BLaER1 treated with 17β-estradiol and CSF1 and Interleukin-3, amounts not matched to agents 10 nM and 100 nM (cell line): ENCODE measurements at regions not wholly inside any gene's neighbourhood (a gene's known extent, or its start where the extent isn't known, plus 50 kb on each side); places are given as distances from the start of the nearest gene placed in this dataset.

Experiments used
- H3K27ac ChIP-seq, 11 experiments: shearing (Covaris generic); formaldehyde crosslinking; 2 replicates each; pipeline ENCODE4 v1.8.1; 2022
- H3K27me3 ChIP-seq, 11 experiments: shearing (Covaris generic); formaldehyde crosslinking; 2 replicates each; pipeline ENCODE4 v1.8.1; 2022
- H3K36me3 ChIP-seq, 11 experiments: shearing (Covaris generic); formaldehyde crosslinking; 2 replicates each; pipeline ENCODE4 v1.8.1; 2022
- H3K4me1 ChIP-seq, 10 experiments: shearing (Covaris generic); formaldehyde crosslinking; 2 replicates each; pipeline ENCODE4 v1.8.1; 2022
- H3K4me2 ChIP-seq, 11 experiments: shearing (Covaris generic); formaldehyde crosslinking; 2 replicates each; pipeline ENCODE4 v1.8.1; 2022
- H3K4me3 ChIP-seq, 10 experiments: shearing (Covaris generic); formaldehyde crosslinking; 2 replicates each; pipeline ENCODE4 v1.8.1; 2022
- H3K9ac ChIP-seq, 11 experiments: shearing (Covaris generic); formaldehyde crosslinking; 2 replicates each; pipeline ENCODE4 v1.8.1; 2022
- H3K9me3 ChIP-seq, 11 experiments: shearing (Covaris generic); formaldehyde crosslinking; replicated peaks in 1 of 11; 2 replicates each; pipeline ENCODE4 v1.8.1; 2022
- H4K20me1 ChIP-seq, 11 experiments: shearing (Covaris generic); formaldehyde crosslinking; 2 replicates each; pipeline ENCODE4 v1.8.1; 2022
- Cebpa-rat ChIP-seq, 11 experiments: shearing (Covaris generic); IDR thresholded peaks; 2 replicates each; pipeline ENCODE4 v1.8.1; 2022

DNA sequence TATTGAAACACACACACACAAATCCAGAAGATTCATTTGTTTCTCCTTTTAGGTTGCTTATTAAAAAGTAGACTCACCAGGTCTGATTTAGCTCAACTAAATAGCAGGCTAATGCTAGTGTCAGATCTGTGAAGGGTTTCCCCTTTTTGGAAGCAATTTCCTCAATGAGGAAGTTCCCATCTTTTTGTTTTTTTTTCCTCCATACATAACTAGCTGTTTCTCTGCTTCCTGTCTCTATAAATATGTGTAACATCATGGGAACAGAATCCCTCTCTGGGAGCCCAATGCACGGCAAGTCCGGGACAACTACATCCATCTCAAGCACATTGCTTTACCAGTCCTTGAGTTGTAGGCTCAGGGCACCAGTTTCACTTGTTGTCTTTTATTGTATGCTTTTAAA lies 1421.1 kb downstream of the PLA2G4A start:
- no peak overlapping the region for H3K4me3 ChIP-seq
- peaks cover 0 to 9% (median 0%) of the 10 kb centered on the region in 10 experiments; a peak in 4 of 20 replicates for H3K4me1 ChIP-seq
- H3K36me3 ChIP-seq: no peaks in the 10 kb centered on the region
- H3K9ac ChIP-seq: no peak overlapping the region
- no peaks in the 10 kb centered on the region for H4K20me1 ChIP-seq
- no peak for TF ChIP-seq Cebpa-rat (IDR thresholded peaks at IDR 0.05)
- 0 out of 22 replicates have a peak, but pooled peaks cover 0 to 2% (median 0%) of the 10 kb centered on the region in 11 experiments for H3K9me3 ChIP-seq
- H3K27me3 ChIP-seq: no peaks in the 10 kb centered on the region
- no peak overlapping the region for H3K27ac ChIP-seq
- peak overlapping the region in 4 of 11 experiments; percentile 24 to 80 (median 44); a peak in 5 of 22 replicates for H3K4me2 ChIP-seq

DNA sequence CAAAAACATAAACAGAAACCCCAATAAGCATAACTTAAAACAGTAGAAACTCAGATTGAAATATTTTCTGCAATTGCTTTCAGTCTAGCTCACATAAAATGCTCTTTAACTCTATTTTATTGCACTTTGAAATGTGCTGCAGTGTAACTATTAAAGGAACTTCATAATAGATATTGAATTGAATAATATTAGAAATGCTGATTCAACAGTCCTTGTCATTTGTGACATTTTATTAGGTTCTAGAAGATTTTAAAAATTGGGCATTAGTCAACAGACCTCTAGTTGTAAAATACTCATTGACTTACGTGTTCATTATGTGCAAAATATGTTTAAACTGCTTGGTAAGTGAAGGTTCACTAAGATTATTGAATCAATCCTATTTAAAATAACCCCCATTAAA lies 1422.3 kb downstream of the PLA2G4A start:
- Histone ChIP-seq H3K9me3 (peaks cover 0 to 14% (median 8%) of the 10 kb centered on the region in 11 experiments; a peak in 12 of 22 replicates), H3K9ac (no peak overlapping the region), H3K36me3 (no peaks in the 10 kb centered on the region), H3K4me1 (peaks cover 0 to 9% (median 0%) of the 10 kb centered on the region in 10 experiments; a peak in 4 of 20 replicates), H3K27ac (no peak overlapping the region), H3K4me2 (no peak overlapping the region), H4K20me1 (no peaks in the 10 kb centered on the region), H3K4me3 (no peak overlapping the region), H3K27me3 (no peaks in the 10 kb centered on the region)
- no peak for TF ChIP-seq Cebpa-rat (IDR thresholded peaks at IDR 0.05)

DNA sequence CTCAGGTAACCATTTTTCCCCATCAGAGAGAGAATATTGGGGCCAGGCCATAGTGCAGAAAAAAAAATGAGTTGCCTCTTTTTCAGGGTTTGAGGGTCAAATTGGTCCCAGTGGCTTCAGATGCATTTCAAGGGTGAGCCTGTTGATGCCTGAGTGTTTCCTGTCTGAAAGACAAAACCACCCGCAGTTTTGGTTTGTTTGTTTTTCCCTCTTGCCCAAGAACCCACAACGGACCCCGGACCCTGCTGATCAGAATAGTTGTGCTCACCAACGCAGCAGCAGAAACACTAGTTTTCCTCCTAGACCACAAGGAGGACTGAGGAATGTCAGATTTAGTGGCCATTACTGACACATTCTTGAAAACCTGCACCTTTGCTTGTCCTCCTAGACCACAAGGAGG lies 1433.1 kb downstream of the PLA2G4A start:
- no peaks in the 10 kb centered on the region for H3K36me3 ChIP-seq
- H4K20me1 ChIP-seq: no peaks in the 10 kb centered on the region
- H3K9me3 ChIP-seq: peaks cover 26 to 48% (median 33%) of the 10 kb centered on the region in 11 experiments
- H3K4me2 ChIP-seq: no peak overlapping the region; a peak in 1 of 22 replicates
- H3K9ac ChIP-seq: no peak overlapping the region
- no peak overlapping the region for H3K27ac ChIP-seq
- TF ChIP-seq Cebpa-rat (IDR thresholded peaks at IDR 0.05): no peak
- no peaks in the 10 kb centered on the region for H3K27me3 ChIP-seq
- peaks cover 0 to 6% (median 0%) of the 10 kb centered on the region in 10 experiments; a peak in 1 of 20 replicates for H3K4me1 ChIP-seq
- H3K4me3 ChIP-seq: no peak overlapping the region

DNA sequence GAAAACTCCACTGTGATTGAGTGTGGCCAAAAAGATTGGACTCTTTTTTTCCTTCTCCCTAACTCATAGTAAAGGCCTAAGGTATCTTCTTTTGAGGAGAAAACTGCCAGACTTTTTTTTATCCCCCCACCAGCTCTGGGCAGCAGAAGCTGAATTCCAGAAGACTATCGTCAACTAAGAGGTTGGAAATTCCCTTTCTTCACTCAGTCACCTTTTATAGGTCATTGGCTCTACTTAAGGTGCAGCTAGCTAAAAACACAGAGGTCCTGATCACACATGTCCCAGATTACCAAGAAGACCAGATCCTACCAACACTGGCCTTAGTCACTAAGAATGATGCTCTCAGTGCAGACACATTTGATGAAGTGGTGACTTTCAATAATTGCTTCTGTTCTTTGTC lies 1441.2 kb downstream of the PLA2G4A start:
- H3K9ac ChIP-seq: no peak overlapping the region
- H3K4me1 ChIP-seq: no peaks in the 10 kb centered on the region
- H3K9me3 ChIP-seq: peaks cover 0 to 17% (median 4%) of the 10 kb centered on the region in 11 experiments; a peak in 6 of 22 replicates
- TF ChIP-seq Cebpa-rat (IDR thresholded peaks at IDR 0.05): no peak
- no peaks in the 10 kb centered on the region for H3K27me3 ChIP-seq
- no peak overlapping the region for H3K27ac ChIP-seq
- H3K4me3 ChIP-seq: no peak overlapping the region
- H3K36me3 ChIP-seq: no peaks in the 10 kb centered on the region
- H3K4me2 ChIP-seq: no peak overlapping the region
- H4K20me1 ChIP-seq: no peaks in the 10 kb centered on the region

DNA sequence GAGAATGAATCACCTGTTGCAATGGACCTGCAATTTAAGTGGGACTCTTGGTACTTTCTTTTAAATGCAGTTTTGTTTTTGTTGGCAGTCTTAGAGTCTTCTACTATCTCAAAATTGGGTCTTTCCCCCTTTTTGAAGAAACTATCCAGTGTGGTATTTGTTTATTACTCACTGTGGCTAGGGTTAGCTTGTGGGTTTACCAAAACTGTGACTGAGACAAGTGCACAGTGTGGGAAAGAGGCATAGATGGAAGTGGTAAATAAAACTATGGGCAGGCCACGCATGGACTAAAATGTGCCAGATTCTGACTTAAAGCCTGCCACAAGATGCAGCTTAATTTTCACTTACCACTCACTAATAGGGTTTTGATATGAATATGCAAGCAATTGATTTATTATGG lies 1441.7 kb downstream of the PLA2G4A start:
- Histone ChIP-seq H3K9me3 (peaks cover 0 to 17% (median 4%) of the 10 kb centered on the region in 11 experiments; a peak in 6 of 22 replicates), H3K9ac (no peak overlapping the region), H3K4me1 (no peaks in the 10 kb centered on the region), H3K4me3 (no peak overlapping the region), H3K4me2 (no peak overlapping the region), H3K27me3 (no peaks in the 10 kb centered on the region), H3K36me3 (no peaks in the 10 kb centered on the region), H3K27ac (no peak overlapping the region), H4K20me1 (no peaks in the 10 kb centered on the region)
- TF ChIP-seq Cebpa-rat (IDR thresholded peaks at IDR 0.05): no peak

DNA sequence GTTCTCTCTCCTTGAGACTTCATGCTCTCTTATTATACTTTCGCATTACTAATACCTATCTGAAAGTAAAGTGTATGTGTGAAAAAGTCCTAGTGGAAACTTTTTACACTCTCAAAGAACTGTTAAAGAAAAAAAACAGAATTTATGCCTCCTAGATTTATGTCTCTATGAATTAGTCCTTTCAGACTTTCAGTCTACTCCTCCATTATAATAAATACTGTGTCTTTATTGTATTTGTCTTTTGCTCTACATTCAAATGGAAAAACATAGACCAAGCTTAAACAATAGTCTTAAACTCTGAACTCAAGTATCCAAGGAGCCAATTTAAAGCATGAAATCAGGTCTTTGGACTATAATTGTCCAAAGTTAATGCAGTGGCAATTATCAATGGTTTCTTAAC lies 1449.0 kb downstream of the PLA2G4A start:
- H3K36me3 ChIP-seq: no peaks in the 10 kb centered on the region
- no peak overlapping the region for H3K9ac ChIP-seq
- no peak overlapping the region for H3K27ac ChIP-seq
- H3K4me2 ChIP-seq: no peak overlapping the region
- no peak for TF ChIP-seq Cebpa-rat (IDR thresholded peaks at IDR 0.05)
- H3K4me1 ChIP-seq: no peaks in the 10 kb centered on the region
- no peaks in the 10 kb centered on the region for H4K20me1 ChIP-seq
- H3K27me3 ChIP-seq: no peaks in the 10 kb centered on the region
- 0 out of 22 replicates have a peak, but pooled peaks cover 0 to 4% (median 0%) of the 10 kb centered on the region in 11 experiments for H3K9me3 ChIP-seq
- no peak overlapping the region for H3K4me3 ChIP-seq

DNA sequence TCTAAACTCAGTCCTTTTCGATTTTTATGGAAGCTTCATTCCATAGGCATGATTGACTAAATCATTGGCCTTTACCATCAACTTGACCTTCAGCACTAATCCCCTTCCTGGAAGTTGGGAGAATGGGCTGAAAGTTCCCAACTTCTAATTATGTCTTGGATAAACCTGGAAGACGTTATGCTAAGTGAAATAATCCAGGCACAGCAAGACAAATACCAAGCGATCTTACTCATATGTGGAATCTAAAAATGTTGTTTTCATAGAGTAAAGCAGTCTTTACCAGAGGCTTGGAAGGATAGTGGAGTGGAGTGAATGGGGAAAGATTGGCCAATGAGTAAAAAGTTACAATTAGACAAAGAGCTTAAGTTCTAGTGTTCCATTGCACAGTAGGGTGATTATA lies 1453.2 kb downstream of the PLA2G4A start:
- Histone ChIP-seq H4K20me1 (no peaks in the 10 kb centered on the region), H3K36me3 (no peaks in the 10 kb centered on the region), H3K4me1 (peaks cover 0 to 7% (median 4%) of the 10 kb centered on the region in 10 experiments; a peak in 6 of 20 replicates), H3K4me3 (no peak overlapping the region), H3K27me3 (no peaks in the 10 kb centered on the region), H3K27ac (no peak overlapping the region), H3K9me3 (0 out of 22 replicates have a peak, but pooled peaks cover 0 to 4% (median 0%) of the 10 kb centered on the region in 11 experiments), H3K4me2 (no peak overlapping the region), H3K9ac (no peak overlapping the region)
- TF ChIP-seq Cebpa-rat (IDR thresholded peaks at IDR 0.05): no peak

DNA sequence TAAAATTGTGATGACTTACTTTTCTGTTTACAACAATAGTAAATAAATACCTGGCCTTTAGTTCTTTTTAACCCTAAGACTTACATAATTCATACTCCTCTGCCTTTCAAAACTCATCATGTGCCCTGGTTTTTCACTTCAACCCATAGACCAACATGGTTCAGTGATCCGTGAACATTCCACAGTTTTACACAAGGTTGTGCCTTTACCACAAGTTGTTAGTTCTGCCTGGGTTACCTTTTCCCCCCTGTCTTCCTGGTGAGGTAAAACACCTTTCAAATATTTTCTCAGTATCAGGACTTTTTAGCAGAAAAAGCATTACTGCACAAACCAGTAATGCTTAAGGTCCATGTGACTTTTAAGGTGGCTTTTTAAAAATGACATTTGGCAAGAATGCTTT lies 1466.4 kb downstream of the PLA2G4A start:
- Histone ChIP-seq H3K36me3 (no peaks in the 10 kb centered on the region), H3K4me3 (no peak overlapping the region), H3K27ac (no peak overlapping the region), H3K4me2 (no peak overlapping the region), H4K20me1 (no peaks in the 10 kb centered on the region), H3K9ac (no peak overlapping the region), H3K4me1 (peaks cover 0 to 10% (median 0%) of the 10 kb centered on the region in 10 experiments; a peak in 4 of 20 replicates), H3K9me3 (peaks cover under 1 to 9% (median 8%) of the 10 kb centered on the region in 11 experiments; a peak in 12 of 22 replicates), H3K27me3 (no peaks in the 10 kb centered on the region)
- TF ChIP-seq Cebpa-rat (IDR thresholded peaks at IDR 0.05): no peak

DNA sequence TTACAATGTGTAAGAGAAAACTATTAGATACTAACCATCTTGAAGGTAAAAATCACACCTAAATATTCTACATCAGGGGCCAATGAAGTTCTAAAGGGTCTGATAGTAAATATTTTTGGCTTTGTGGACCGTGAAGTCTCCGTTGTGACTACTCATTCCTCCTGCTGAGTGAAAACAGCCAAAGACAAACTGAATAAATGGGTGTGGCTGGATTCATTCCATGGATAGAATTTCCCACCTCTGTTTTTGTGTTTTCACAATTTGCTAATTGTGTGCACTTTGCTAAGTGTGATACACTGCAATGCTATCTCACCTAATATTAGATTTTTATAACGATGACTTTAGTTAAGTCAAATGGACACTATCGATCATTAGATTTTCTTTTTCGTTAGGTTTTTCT lies 1474.0 kb downstream of the PLA2G4A start:
- Histone ChIP-seq H3K4me2 (no peak overlapping the region), H3K36me3 (no peaks in the 10 kb centered on the region), H3K27ac (no peak overlapping the region), H3K9me3 (peaks cover 0 to 10% (median 0%) of the 10 kb centered on the region in 11 experiments; a peak in 4 of 22 replicates), H3K4me3 (no peak overlapping the region), H3K27me3 (no peaks in the 10 kb centered on the region), H4K20me1 (no peaks in the 10 kb centered on the region), H3K9ac (no peak overlapping the region), H3K4me1 (peaks cover 0 to 8% (median 0%) of the 10 kb centered on the region in 10 experiments; a peak in 4 of 20 replicates)
- no peak for TF ChIP-seq Cebpa-rat (IDR thresholded peaks at IDR 0.05)

DNA sequence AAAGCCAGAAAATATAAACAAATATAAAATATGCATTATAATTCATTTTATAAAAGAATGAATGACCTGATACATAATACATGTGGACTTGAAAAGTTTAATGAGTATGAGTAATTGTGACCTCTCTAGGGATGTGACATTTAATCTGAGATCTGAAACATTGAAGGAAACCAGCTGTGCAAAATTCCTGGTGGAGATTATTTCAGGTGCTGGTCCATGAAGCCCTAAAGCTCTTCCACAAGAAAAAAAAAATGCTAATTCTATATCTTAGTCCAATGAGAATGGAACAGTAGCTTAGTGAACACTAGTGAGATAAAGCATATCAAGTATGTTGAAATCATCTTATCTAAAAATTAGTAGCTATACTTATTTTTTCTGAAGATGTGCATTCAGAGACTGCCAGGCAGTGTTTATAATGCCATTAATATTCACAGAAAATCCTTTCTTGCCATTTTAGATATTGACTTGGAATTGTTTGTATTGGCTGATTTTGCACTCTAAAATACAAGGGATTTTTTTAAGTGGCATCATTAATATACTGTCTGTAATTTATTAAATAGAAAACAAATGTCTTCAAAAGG lies 1485.9 kb downstream of the PLA2G4A start:
- no peak for TF ChIP-seq Cebpa-rat (IDR thresholded peaks at IDR 0.05)
- H3K27me3 ChIP-seq: no peaks in the 10 kb centered on the region
- H3K4me2 ChIP-seq: no peak overlapping the region
- H3K9me3 ChIP-seq: no peaks in the 10 kb centered on the region
- no peaks in the 10 kb centered on the region for H3K36me3 ChIP-seq
- no peaks in the 10 kb centered on the region for H3K4me1 ChIP-seq
- no peaks in the 10 kb centered on the region for H4K20me1 ChIP-seq
- H3K9ac ChIP-seq: no peak overlapping the region
- no peak overlapping the region for H3K4me3 ChIP-seq
- no peak overlapping the region for H3K27ac ChIP-seq
